HepG2 (cell line): ENCODE measurements at regions not wholly inside any gene's neighbourhood (a gene's known extent, or its start where the extent isn't known, plus 50 kb on each side); places are given as distances from the start of the nearest gene placed in this dataset.

ENCODE experiments used
- ATAC-seq: fragments of 200-7000 bp; cut with Tn5 transposase; 3 replicates; pipeline ENCODE4 v1.9.1; 2020; ENCODE audit warnings: mild to moderate bottlenecking, moderate library complexity
- BruUV-seq: library from RNA; stranded (reverse); fragments of 400-500 nt; replicated peaks from 2 replicates; lab custom pipeline; 2021; lab: Mats Ljungman, UMichigan
- CTCF ChIA-PET: fragments of 300-600 bp; formaldehyde crosslinking; extraction: SDS; loops from one replicate; lab custom pipeline; 2021; ENCODE audit warnings: low total read pairs, inconsistent platforms, low intra/inter-chr PET ratio; lab: Yijun Ruan, JAX
- POLR2A ChIA-PET: fragments of 350-600 bp; sonication (Branson Sonifier 250); formaldehyde crosslinking; loops from one replicate; lab custom pipeline; 2020; ENCODE audit warnings: antibody characterized with exemption, inconsistent platforms; lab: Yijun Ruan, JAX
- DNase-seq: peaks from one replicate; pipeline ENCODE4 v3.0.0-alpha.2; 2015; ENCODE audit warnings: low spot score
- FAIRE-seq: peaks from 3 replicates; lab custom pipeline; 2011; peaks lifted over from hg19 to GRCh38; lab: Jason Lieb, UNC
- H2AFZ ChIP-seq: one replicate; pipeline ENCODE4 v1.6.1; 2011; ENCODE audit warnings: low read length, inconsistent platforms
- H3K27ac ChIP-seq: fragments of 300-600 bp; 3 replicates; pipeline ENCODE4 v1.8.0; 2011; ENCODE audit warnings: mixed run types, mild to moderate bottlenecking, mixed read lengths, low read length, inconsistent platforms; ENCODE audit not compliant: insufficient read depth; ENCODE audit errors: extremely low read length
- H3K27me3 ChIP-seq, 2 experiments: fragments of 200-600 bp in 1 of 2; 2 replicates in 1 of 2; 3 replicates in 1 of 2; pipeline versions ENCODE4 v1.6.0 to v1.8.0; 2011; ENCODE audit warnings: low read length in 2 of 2, mild to moderate bottlenecking in 2 of 2, moderate library complexity in 2 of 2, inconsistent platforms in 1 of 2; ENCODE audit not compliant: insufficient read depth in 2 of 2, control insufficient read depth in 1 of 2
- H3K36me3 ChIP-seq, 2 experiments: fragments of 200-600 bp in 1 of 2; replicated peaks in 1 of 2; 2 replicates in 1 of 2; 3 replicates in 1 of 2; pipeline versions ENCODE4 v1.5.1 to v1.8.0; 2011; ENCODE audit warnings: low read length in 2 of 2, inconsistent platforms in 1 of 2; ENCODE audit not compliant: insufficient read depth in 2 of 2, control insufficient read depth in 1 of 2
- H3K4me1 ChIP-seq: 2 replicates; pipeline ENCODE4 v1.5.1; 2012; ENCODE audit warnings: low read length, inconsistent platforms; ENCODE audit not compliant: insufficient read depth
- H3K4me2 ChIP-seq: 2 replicates; pipeline ENCODE4 v1.6.0; 2011; ENCODE audit warnings: low read depth, low read length, inconsistent platforms
- H3K4me3 ChIP-seq, 3 experiments: fragments of 200-600 bp in 1 of 3; sonication (generic), shearing (Covaris generic) in 1 of 3; replicated peaks in 1 of 3; 2 replicates each; pipeline ENCODE4 v1.5.1; 2011 to 2016; ENCODE audit warnings: low read length in 3 of 3, inconsistent platforms in 2 of 3, low read depth in 2 of 3, mild to moderate bottlenecking in 2 of 3, control low read depth in 1 of 3, mixed read lengths in 1 of 3; ENCODE audit not compliant: insufficient read depth in 1 of 3
- H3K79me2 ChIP-seq: one replicate; pipeline ENCODE4 v1.6.1; 2011; ENCODE audit warnings: low read length, inconsistent platforms; ENCODE audit not compliant: insufficient read depth
- H3K9ac ChIP-seq: 2 replicates; pipeline ENCODE4 v1.6.0; 2011; ENCODE audit warnings: mild to moderate bottlenecking, low read depth, low read length, inconsistent platforms; ENCODE audit not compliant: insufficient read depth
- H3K9me3 ChIP-seq: 2 replicates; pipeline ENCODE4 v1.5.1; 2012; ENCODE audit warnings: mild to moderate bottlenecking, low read length
- H4K20me1 ChIP-seq: 2 replicates; pipeline ENCODE4 v1.6.0; 2011; ENCODE audit warnings: inconsistent platforms, mild to moderate bottlenecking, low read length, moderate library complexity; ENCODE audit not compliant: insufficient read depth
- FOXA1 ChIP-seq, 2 experiments: fragments of 450-650 bp in 1 of 2; sonication (generic) in 1 of 2; formaldehyde crosslinking in 1 of 2; IDR thresholded peaks; 2 replicates each; pipeline versions ENCODE4 v1.4.0 to v1.6.1; 2016 to 2020; ENCODE audit warnings: missing genetic modification reagents in 1 of 2
- KLF6 ChIP-seq: IDR thresholded peaks from 2 replicates; pipeline ENCODE4 v1.8.0; 2016; ENCODE audit warnings: missing biosample characterization, missing genetic modification reagents
- NFATC3 ChIP-seq: sonication (generic); formaldehyde crosslinking; IDR thresholded peaks from 2 replicates; pipeline ENCODE4 v1.5.1; 2020; ENCODE audit warnings: mild to moderate bottlenecking, missing genetic modification reagents
- NR3C1 ChIP-seq: sonication (generic); formaldehyde crosslinking; IDR thresholded peaks from 2 replicates; pipeline ENCODE4 v1.4.0; 2020; ENCODE audit warnings: missing genetic modification reagents
- POLR2AphosphoS5 ChIP-seq: IDR thresholded peaks from 2 replicates; pipeline ENCODE4 v1.6.1; 2012; ENCODE audit warnings: low read depth, low read length
- SNAPC5 ChIP-seq: sonication (generic); formaldehyde crosslinking; IDR thresholded peaks from 2 replicates; pipeline ENCODE4 v1.8.1; 2023; ENCODE audit warnings: mild to moderate bottlenecking, missing genetic modification reagents, borderline replicate concordance
- SRSF9 ChIP-seq: fragments of 200-400 bp; formaldehyde crosslinking; IDR thresholded peaks from 2 replicates; pipeline ENCODE4 v1.6.1; 2018; ENCODE audit warnings: borderline replicate concordance, mild to moderate bottlenecking, low read depth, low read length; ENCODE audit not compliant: insufficient read depth, poor library complexity, severe bottlenecking
- YEATS4 ChIP-seq: sonication (generic); formaldehyde crosslinking; IDR thresholded peaks from 2 replicates; pipeline ENCODE4 v1.4.0; 2020; ENCODE audit warnings: missing genetic modification reagents, borderline replicate concordance
- ZKSCAN8 ChIP-seq: IDR thresholded peaks from 2 replicates; pipeline ENCODE4 v1.6.1; 2016; ENCODE audit warnings: borderline replicate concordance, missing genetic modification reagents, missing compliant biosample characterization
- ZNF121 ChIP-seq: sonication (generic); formaldehyde crosslinking; IDR thresholded peaks from 2 replicates; pipeline ENCODE4 v1.5.0; 2020; ENCODE audit warnings: mild to moderate bottlenecking, missing genetic modification reagents
- ZNF18 ChIP-seq: sonication (generic); formaldehyde crosslinking; IDR thresholded peaks from 2 replicates; pipeline ENCODE4 v1.8.0; 2022; ENCODE audit warnings: mild to moderate bottlenecking, missing genetic modification reagents; ENCODE audit not compliant: insufficient replicate concordance
- ZNF205 ChIP-seq: IDR thresholded peaks from 2 replicates; pipeline ENCODE4 v1.6.1; 2018; ENCODE audit warnings: missing biosample characterization, missing genetic modification reagents
- ZNF333 ChIP-seq: sonication (generic); formaldehyde crosslinking; IDR thresholded peaks from 2 replicates; pipeline ENCODE4 v1.4.0; 2020; ENCODE audit warnings: mild to moderate bottlenecking, missing genetic modification reagents, borderline replicate concordance
- ZNF343 ChIP-seq: sonication (generic); formaldehyde crosslinking; IDR thresholded peaks from 2 replicates; pipeline ENCODE4 v1.4.0; 2020; ENCODE audit warnings: mild to moderate bottlenecking, missing genetic modification reagents
- ZNF557 ChIP-seq: sonication (generic); formaldehyde crosslinking; IDR thresholded peaks from 2 replicates; pipeline ENCODE4 v1.4.0; 2020; ENCODE audit warnings: missing genetic modification reagents
- WGBS: methylation state at CpG from one replicate; pipeline ENCODE4 v1.1.6; 2017; ENCODE audit warnings: low lambda C conversion rate; 5-methylcytosine and 5-hydroxymethylcytosine counted together
- in situ Hi-C: cut with HindIII; loops from 2 replicates; pipeline ENCODE4 v1.10.0; 2017; ENCODE audit warnings: low pct_unique_long_range_greater_than_20kb; ENCODE audit not compliant: extremely low pct_ligation_motif_present
- intact Hi-C: fragments of 100-400 bp; cut with micrococcal nuclease; formaldehyde crosslinking; loops from one replicate; pipeline ENCODE4 v1.10.0; 2022; ENCODE audit not compliant: unreplicated experiment
- TF ChIP-seq, protein P1 (sequence below): sonication (generic); formaldehyde crosslinking; IDR thresholded peaks from 2 replicates; pipeline ENCODE4 v1.5.1; 2020; ENCODE audit warnings: missing genetic modification reagents, mild to moderate bottlenecking, borderline replicate concordance

GRCh38 chr7:9013940-9014339, 580.5 kb downstream of the NXPH1 start:
- Histone ChIP-seq H3K27ac (no peak overlapping the region), H3K4me1 (no peaks in the 10 kb centered on the region), H4K20me1 (no peaks in the 10 kb centered on the region), H3K4me3 (no peak overlapping the region), H3K9ac (no peak overlapping the region), H2AFZ (no peak overlapping the region), H3K9me3 (peaks cover 49% of the 10 kb centered on the region), H3K79me2 (no peaks in the 10 kb centered on the region), H3K27me3 (no peaks in the 10 kb centered on the region), H3K4me2 (no peak overlapping the region), H3K36me3 (no peaks in the 10 kb centered on the region)
- no peak for FAIRE-seq
- no peak for ATAC-seq
- no TSS peak for BruUV-seq
- WGBS, result 0% methylated on average over 5 of the region's 5 CpGs
- DNase-seq, result no peak
- ChIA-PET CTCF (no interaction called here), POLR2A (no interaction called here)
- intact Hi-C loops (no loop called here), in situ Hi-C loops (no loop called here)
- TF ChIP-seq FOXA1 (IDR thresholded peaks at IDR 0.05), result no peak
- no peak for TF ChIP-seq FOXA1 (CRISPR knock-in tag; IDR thresholded peaks at IDR 0.05)
- TF ChIP-seq, protein P1, sequence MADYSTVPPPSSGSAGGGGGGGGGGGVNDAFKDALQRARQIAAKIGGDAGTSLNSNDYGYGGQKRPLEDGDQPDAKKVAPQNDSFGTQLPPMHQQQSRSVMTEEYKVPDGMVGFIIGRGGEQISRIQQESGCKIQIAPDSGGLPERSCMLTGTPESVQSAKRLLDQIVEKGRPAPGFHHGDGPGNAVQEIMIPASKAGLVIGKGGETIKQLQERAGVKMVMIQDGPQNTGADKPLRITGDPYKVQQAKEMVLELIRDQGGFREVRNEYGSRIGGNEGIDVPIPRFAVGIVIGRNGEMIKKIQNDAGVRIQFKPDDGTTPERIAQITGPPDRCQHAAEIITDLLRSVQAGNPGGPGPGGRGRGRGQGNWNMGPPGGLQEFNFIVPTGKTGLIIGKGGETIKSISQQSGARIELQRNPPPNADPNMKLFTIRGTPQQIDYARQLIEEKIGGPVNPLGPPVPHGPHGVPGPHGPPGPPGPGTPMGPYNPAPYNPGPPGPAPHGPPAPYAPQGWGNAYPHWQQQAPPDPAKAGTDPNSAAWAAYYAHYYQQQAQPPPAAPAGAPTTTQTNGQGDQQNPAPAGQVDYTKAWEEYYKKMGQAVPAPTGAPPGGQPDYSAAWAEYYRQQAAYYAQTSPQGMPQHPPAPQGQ, result no peak
- no peak for TF ChIP-seq NR3C1 (CRISPR knock-in tag)
- TF ChIP-seq ZNF557 (CRISPR knock-in tag), result no peak
- TF ChIP-seq ZNF121, result no peak
- no peak for TF ChIP-seq POLR2AphosphoS5
- no peak for TF ChIP-seq SNAPC5 (CRISPR knock-in tag)
- TF ChIP-seq ZNF205 (CRISPR knock-in tag), result no peak
- no peak for TF ChIP-seq SRSF9
- TF ChIP-seq ZKSCAN8 (CRISPR knock-in tag), result no peak
- no peak for TF ChIP-seq NFATC3 (CRISPR knock-in tag)
- TF ChIP-seq ZNF18 (CRISPR knock-in tag), result no peak
- no peak for TF ChIP-seq YEATS4
- no peak for TF ChIP-seq ZNF343
- no peak for TF ChIP-seq ZNF333 (CRISPR knock-in tag)
- TF ChIP-seq KLF6 (CRISPR knock-in tag), result no peak
